ENCODE measurements at regions not wholly inside any gene's neighbourhood (a gene's known extent, or its start where the extent isn't known, plus 50 kb on each side); places are given as distances from the start of the nearest gene placed in this dataset.
"Not testable (repeated sequence)": the region's sequence is repeated elsewhere in the genome, so short reads cannot be mapped to it uniquely, and the experiment has no call there.

GRCh38 chr1:157367870-157368269, 184.4 kb downstream of the FCRL5 start:
- no peak for DNase-seq

- DNase-seq, result no peak
These were observed 185.1 kb downstream of the FCRL5 start for GRCh38 chr1:157367091-157367739.

- no peak for DNase-seq
These were observed 187.7 kb downstream of the FCRL5 start for GRCh38 chr1:157364612-157365011.

GRCh38 chr1:157363660-157364140, 188.6 kb downstream of the FCRL5 start:
- peak; percentile 40 to 74 for DNase-seq

GRCh38 chr1:157360023-157360390, 192.3 kb downstream of the FCRL5 start:
- DNase-seq, result no peak

GRCh38 chr1:157359314-157360022, 192.8 kb downstream of the FCRL5 start:
- DNase-seq, result no peak

GRCh38 chr1:157357111-157357510, 195.2 kb downstream of the FCRL5 start:
- peak; percentile 60 to 84 for DNase-seq

- DNase-seq, result no peak
These were observed 195.7 kb downstream of the FCRL5 start for GRCh38 chr1:157356601-157357000.

GRCh38 chr1:157353546-157353945, 198.8 kb downstream of the FCRL5 start:
- no peak for DNase-seq

- no peak for DNase-seq
These were observed 199.4 kb downstream of the FCRL5 start for GRCh38 chr1:157352817-157353408.

- no peak for DNase-seq
These were observed 200.1 kb downstream of the FCRL5 start for GRCh38 chr1:157352216-157352615.

- DNase-seq, result not testable (repeated sequence)
These were observed 200.5 kb downstream of the FCRL5 start for GRCh38 chr1:157351800-157352199.

- no peak for DNase-seq
These were observed 203.5 kb downstream of the FCRL5 start for GRCh38 chr1:157348538-157349480.

- DNase-seq, result no peak
These were observed 204.8 kb downstream of the FCRL5 start for GRCh38 chr1:157347506-157347905.

- DNase-seq, result not testable (repeated sequence)
These were observed 199.6 kb upstream of the ETV3 start for GRCh38 chr1:157337785-157338184.

GRCh38 chr1:157335056-157335455, 196.9 kb upstream of the ETV3 start:
- no peak for DNase-seq

GRCh38 chr1:157334041-157334440, 195.8 kb upstream of the ETV3 start:
- DNase-seq, result no peak

- not testable (repeated sequence) for DNase-seq
These were observed 192.0 kb upstream of the ETV3 start for GRCh38 chr1:157330177-157330576.

GRCh38 chr1:157328120-157328519, 189.9 kb upstream of the ETV3 start:
- not testable (repeated sequence) for DNase-seq

- no peak for DNase-seq
These were observed 188.1 kb upstream of the ETV3 start for GRCh38 chr1:157326173-157326859.

GRCh38 chr1:157325220-157325619, 187.0 kb upstream of the ETV3 start:
- DNase-seq, result no peak

GRCh38 chr1:157321972-157322371, 183.8 kb upstream of the ETV3 start:
- not testable (repeated sequence) for DNase-seq
